ENCODE measurements at regions not wholly inside any gene's neighbourhood (a gene's known extent, or its start where the extent isn't known, plus 50 kb on each side); places are given as distances from the start of the nearest gene placed in this dataset.

DNA sequence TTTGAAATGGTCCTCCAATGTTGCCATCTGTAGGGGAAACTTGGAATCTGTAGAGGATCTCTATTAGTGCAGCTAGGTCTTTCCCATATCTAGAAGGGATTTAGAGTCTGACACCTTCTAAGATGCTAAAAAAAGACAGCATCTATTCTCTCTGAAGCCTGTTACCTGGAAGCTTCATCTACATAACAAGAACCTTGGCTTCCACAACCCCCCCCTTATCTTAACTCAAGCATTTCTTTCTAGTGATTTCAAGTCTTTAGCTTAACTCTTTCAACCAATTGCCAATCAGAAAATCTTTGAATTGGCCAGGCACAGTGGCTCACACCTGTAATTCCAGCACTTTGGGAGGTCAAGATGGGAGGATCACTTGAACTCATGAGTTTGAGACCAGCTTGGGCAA, 543.3 kb downstream of the TRHDE start:
- TF ChIP-seq PHF8 (conservative IDR thresholded peaks at IDR 0.05; ENCODE audit: low read depth, low read length) (no peak), YY1 (IDR thresholded peaks at IDR 0.05; ENCODE audit: low read depth, low read length) (no peak), EP300 (IDR thresholded peaks at IDR 0.05; ENCODE audit: borderline replicate concordance in 1 of 2, low read depth in 2 of 2, low read length in 2 of 2) (no peak), EZH2 (IDR thresholded peaks at IDR 0.05; ENCODE audit: low read depth, low read length, severe bottlenecking) (no peak), SP2 (IDR thresholded peaks at IDR 0.05; ENCODE audit: low read length) (no peak), TCF12 (IDR thresholded peaks at IDR 0.05; ENCODE audit: low read depth, low read length) (no peak), RFX5 (IDR thresholded peaks at IDR 0.05; ENCODE audit: borderline replicate concordance, low read depth, low read length) (no peak), NRF1 (IDR thresholded peaks at IDR 0.05; ENCODE audit: low read depth, low read length) (no peak), FOSL1 (IDR thresholded peaks at IDR 0.05; ENCODE audit: insufficient read depth, low read depth, low read length) (no peak)
- TF ChIP-seq, protein P1, sequence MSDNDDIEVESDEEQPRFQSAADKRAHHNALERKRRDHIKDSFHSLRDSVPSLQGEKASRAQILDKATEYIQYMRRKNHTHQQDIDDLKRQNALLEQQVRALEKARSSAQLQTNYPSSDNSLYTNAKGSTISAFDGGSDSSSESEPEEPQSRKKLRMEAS (IDR thresholded peaks at IDR 0.05): no peak
- TF ChIP-seq, protein P2, sequence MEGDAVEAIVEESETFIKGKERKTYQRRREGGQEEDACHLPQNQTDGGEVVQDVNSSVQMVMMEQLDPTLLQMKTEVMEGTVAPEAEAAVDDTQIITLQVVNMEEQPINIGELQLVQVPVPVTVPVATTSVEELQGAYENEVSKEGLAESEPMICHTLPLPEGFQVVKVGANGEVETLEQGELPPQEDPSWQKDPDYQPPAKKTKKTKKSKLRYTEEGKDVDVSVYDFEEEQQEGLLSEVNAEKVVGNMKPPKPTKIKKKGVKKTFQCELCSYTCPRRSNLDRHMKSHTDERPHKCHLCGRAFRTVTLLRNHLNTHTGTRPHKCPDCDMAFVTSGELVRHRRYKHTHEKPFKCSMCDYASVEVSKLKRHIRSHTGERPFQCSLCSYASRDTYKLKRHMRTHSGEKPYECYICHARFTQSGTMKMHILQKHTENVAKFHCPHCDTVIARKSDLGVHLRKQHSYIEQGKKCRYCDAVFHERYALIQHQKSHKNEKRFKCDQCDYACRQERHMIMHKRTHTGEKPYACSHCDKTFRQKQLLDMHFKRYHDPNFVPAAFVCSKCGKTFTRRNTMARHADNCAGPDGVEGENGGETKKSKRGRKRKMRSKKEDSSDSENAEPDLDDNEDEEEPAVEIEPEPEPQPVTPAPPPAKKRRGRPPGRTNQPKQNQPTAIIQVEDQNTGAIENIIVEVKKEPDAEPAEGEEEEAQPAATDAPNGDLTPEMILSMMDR (IDR thresholded peaks at IDR 0.05; ENCODE audit: control extremely low read depth in 1 of 3, insufficient read depth in 1 of 3, low read depth in 1 of 3, low read length in 3 of 3): no peak

All from H1 (cell line).